Neuronal stem cell (in vitro differentiated cells): ENCODE measurements at regions not wholly inside any gene's neighbourhood (a gene's known extent, or its start where the extent isn't known, plus 50 kb on each side); places are given as distances from the start of the nearest gene placed in this dataset.

Source experiments
- DNase-seq: peaks from one replicate; pipeline ENCODE4 v3.0.0-alpha.2; 2013; ENCODE audit warnings: low spot score
- H2AFZ ChIP-seq: one replicate; pipeline ENCODE4 v1.6.1; 2013; ENCODE audit warnings: mild to moderate bottlenecking, low read length, inconsistent platforms
- H2AK5ac ChIP-seq: 2 replicates; pipeline ENCODE4 v1.6.1; 2013; ENCODE audit warnings: low read depth, mild to moderate bottlenecking, inconsistent platforms, low read length, moderate library complexity, mixed read lengths
- H2BK120ac ChIP-seq: 2 replicates; pipeline ENCODE4 v1.6.1; 2013; ENCODE audit warnings: low read depth, mild to moderate bottlenecking, inconsistent platforms, low read length, moderate library complexity, mixed read lengths
- H2BK12ac ChIP-seq: one replicate; pipeline ENCODE4 v1.6.1; 2013; ENCODE audit warnings: low read length, inconsistent platforms
- H2BK15ac ChIP-seq: 2 replicates; pipeline ENCODE4 v1.6.1; 2013; ENCODE audit warnings: mild to moderate bottlenecking, low read length, inconsistent platforms, mixed read lengths
- H2BK5ac ChIP-seq: one replicate; pipeline ENCODE4 v1.6.1; 2013; ENCODE audit warnings: inconsistent platforms, mild to moderate bottlenecking, low read length, moderate library complexity
- H3K14ac ChIP-seq: one replicate; pipeline ENCODE4 v1.6.1; 2013; ENCODE audit warnings: low read length, inconsistent platforms
- H3K18ac ChIP-seq: 2 replicates; pipeline ENCODE4 v1.6.1; 2013; ENCODE audit warnings: low read length, inconsistent platforms
- H3K23ac ChIP-seq: 2 replicates; pipeline ENCODE4 v1.6.1; 2013; ENCODE audit warnings: low read depth, mild to moderate bottlenecking, mixed read lengths, low read length, inconsistent platforms; ENCODE audit not compliant: poor library complexity
- H3K27ac ChIP-seq: replicated peaks from 3 replicates; pipeline ENCODE4 v1.5.1; 2013; ENCODE audit warnings: low read length, inconsistent platforms
- H3K27me3 ChIP-seq, 3 experiments: 2 replicates each; pipeline ENCODE4 v1.6.1; 2013; ENCODE audit warnings: low read length in 3 of 3, mild to moderate bottlenecking in 2 of 3, inconsistent platforms in 1 of 3, low read depth in 1 of 3, mixed read lengths in 1 of 3, moderate library complexity in 1 of 3; ENCODE audit not compliant: control insufficient read depth in 3 of 3, insufficient read depth in 3 of 3
- H3K36me3 ChIP-seq, 2 donors: replicated peaks in 1 of 2; 2 replicates each; pipeline ENCODE4 v1.6.1; 2013; ENCODE audit warnings: low read length in 2 of 2; ENCODE audit not compliant: control insufficient read depth in 2 of 2, insufficient read depth in 2 of 2
- H3K4ac ChIP-seq: 2 replicates; pipeline ENCODE4 v1.6.1; 2013; ENCODE audit warnings: inconsistent platforms, mild to moderate bottlenecking, low read length, moderate library complexity
- H3K4me1 ChIP-seq, 2 donors: 1 replicate in 1 of 2; 2 replicates in 1 of 2; pipeline ENCODE4 v1.6.1; 2013; ENCODE audit warnings: low read length in 2 of 2, low read depth in 1 of 2; ENCODE audit not compliant: control insufficient read depth in 2 of 2, insufficient read depth in 1 of 2
- H3K4me2 ChIP-seq: one replicate; pipeline ENCODE4 v1.6.1; 2013; ENCODE audit warnings: mild to moderate bottlenecking, low read length, inconsistent platforms; ENCODE audit not compliant: insufficient read depth, poor library complexity, severe bottlenecking
- H3K4me3 ChIP-seq, 2 donors: 2 replicates each; pipeline ENCODE4 v1.5.1; 2013; ENCODE audit warnings: low read length in 2 of 2, mild to moderate bottlenecking in 2 of 2, inconsistent platforms in 1 of 2, moderate library complexity in 1 of 2
- H3K79me1 ChIP-seq: one replicate; pipeline ENCODE4 v1.6.1; 2013; ENCODE audit warnings: low read depth, mild to moderate bottlenecking, inconsistent platforms, low read length, moderate library complexity
- H3K9ac ChIP-seq: one replicate; pipeline ENCODE4 v1.6.1; 2013; ENCODE audit warnings: mild to moderate bottlenecking, low read depth, low read length, inconsistent platforms; ENCODE audit not compliant: poor library complexity
- H3K9me3 ChIP-seq, 2 donors: replicated peaks in 1 of 2; 2 replicates each; pipeline versions ENCODE3 to v1.6.1; 2013; ENCODE audit warnings: low read length in 2 of 2, mild to moderate bottlenecking in 2 of 2, inconsistent platforms in 1 of 2, low read depth in 1 of 2, mixed read lengths in 1 of 2, moderate library complexity in 1 of 2; ENCODE audit not compliant: control insufficient read depth in 2 of 2, insufficient read depth in 1 of 2
- H4K8ac ChIP-seq: one replicate; pipeline ENCODE4 v1.6.1; 2013; ENCODE audit warnings: low read depth, mild to moderate bottlenecking, inconsistent platforms, low read length, moderate library complexity
- H4K91ac ChIP-seq: one replicate; pipeline ENCODE4 v1.6.1; 2013; ENCODE audit warnings: low read length, low read depth, mild to moderate bottlenecking, inconsistent platforms; ENCODE audit not compliant: poor library complexity
- WGBS, 2 donors: extraction: QIAGEN DNeasy Blood & Tissue Kit; methylation state at CpG; one replicate each; pipeline ENCODE4 v1.1.7; 2013; ENCODE audit warnings: missing lambda C conversion rate in 2 of 2, mixed read lengths in 1 of 2; ENCODE audit not compliant: insufficient read length in 2 of 2, insufficient replicate concordance in 1 of 2; ENCODE audit errors: extremely low coverage in 2 of 2; 5-methylcytosine and 5-hydroxymethylcytosine counted together

GRCh38 chr20:19120011-19120410, 92.4 kb upstream of the SLC24A3 start:
- H3K9me3 ChIP-seq = no peaks in the 10 kb centered on the region
- H3K14ac ChIP-seq = peak overlapping the region; percentile 31
- no peak overlapping the region for H3K4me3 ChIP-seq
- no peak overlapping the region for H3K4ac ChIP-seq
- no peak overlapping the region for H3K9ac ChIP-seq
- no peak overlapping the region for H4K8ac ChIP-seq
- H3K27me3 ChIP-seq = no peaks in the 10 kb centered on the region
- no peaks in the 10 kb centered on the region for H3K36me3 ChIP-seq
- H3K4me2 ChIP-seq = no peak overlapping the region
- DNase-seq = no peak
- no peak overlapping the region for H2BK15ac ChIP-seq
- no peak overlapping the region for H2BK5ac ChIP-seq
- peak overlapping the region; percentile 16 for H2BK12ac ChIP-seq
- H2BK120ac ChIP-seq = no peak overlapping the region
- H3K27ac ChIP-seq = no peak overlapping the region
- H3K18ac ChIP-seq = no peak overlapping the region
- no peak overlapping the region for H4K91ac ChIP-seq
- no peaks in the 10 kb centered on the region for H3K79me1 ChIP-seq
- H2AFZ ChIP-seq = no peak overlapping the region
- no peak overlapping the region for H2AK5ac ChIP-seq
- H3K4me1 ChIP-seq = no peaks in the 10 kb centered on the region
- WGBS, 2 donors = no CpG with 5 or more reads among the region's 9 CpGs
- no peak overlapping the region for H3K23ac ChIP-seq

GRCh38 chr20:19120569-19120968, 91.9 kb upstream of the SLC24A3 start:
- WGBS, 2 donors = no CpG with 5 or more reads among the region's 4 CpGs
- Histone ChIP-seq H2BK12ac (no peak overlapping the region), H3K27ac (no peak overlapping the region), H2BK5ac (no peak overlapping the region), H3K18ac (no peak overlapping the region), H3K14ac (no peak overlapping the region), H3K79me1 (no peaks in the 10 kb centered on the region), H3K27me3 (no peaks in the 10 kb centered on the region), H3K23ac (no peak overlapping the region), H2BK15ac (no peak overlapping the region), H2BK120ac (no peak overlapping the region), H3K4ac (no peak overlapping the region), H3K4me1 (no peaks in the 10 kb centered on the region), H4K91ac (no peak overlapping the region), H3K4me2 (no peak overlapping the region), H3K4me3 (no peak overlapping the region), H2AK5ac (no peak overlapping the region), H4K8ac (no peak overlapping the region), H2AFZ (no peak overlapping the region), H3K9ac (no peak overlapping the region), H3K9me3 (no peaks in the 10 kb centered on the region), H3K36me3 (no peaks in the 10 kb centered on the region)
- DNase-seq = no peak

GRCh38 chr20:19121463-19121862, 91.0 kb upstream of the SLC24A3 start:
- no peak overlapping the region for H3K27ac ChIP-seq
- no CpG with 5 or more reads among the region's 3 CpGs for WGBS, 2 donors
- no peak overlapping the region for H3K23ac ChIP-seq
- H3K79me1 ChIP-seq = no peaks in the 10 kb centered on the region
- no peak overlapping the region for H3K4ac ChIP-seq
- H2AFZ ChIP-seq = no peak overlapping the region
- no peak overlapping the region for H3K14ac ChIP-seq
- H2BK5ac ChIP-seq = no peak overlapping the region
- DNase-seq = no peak
- H2BK120ac ChIP-seq = no peak overlapping the region
- no peak overlapping the region for H3K4me3 ChIP-seq
- no peak overlapping the region for H3K4me2 ChIP-seq
- no peak overlapping the region for H2BK15ac ChIP-seq
- H4K91ac ChIP-seq = no peak overlapping the region
- H3K4me1 ChIP-seq = no peaks in the 10 kb centered on the region
- H3K36me3 ChIP-seq = no peaks in the 10 kb centered on the region
- H3K9me3 ChIP-seq = no peaks in the 10 kb centered on the region
- H4K8ac ChIP-seq = no peak overlapping the region
- no peak overlapping the region for H2BK12ac ChIP-seq
- H3K9ac ChIP-seq = no peak overlapping the region
- H3K27me3 ChIP-seq = no peaks in the 10 kb centered on the region
- no peak overlapping the region for H2AK5ac ChIP-seq
- no peak overlapping the region for H3K18ac ChIP-seq

GRCh38 chr20:19121916-19122315, 90.5 kb upstream of the SLC24A3 start:
- Histone ChIP-seq H3K27me3 (no peaks in the 10 kb centered on the region), H3K14ac (no peak overlapping the region), H3K79me1 (no peaks in the 10 kb centered on the region), H3K27ac (no peak overlapping the region), H3K9ac (no peak overlapping the region), H3K4me3 (no peak overlapping the region), H3K9me3 (no peaks in the 10 kb centered on the region), H2BK15ac (no peak overlapping the region), H2AFZ (no peak overlapping the region), H4K8ac (no peak overlapping the region), H4K91ac (no peak overlapping the region), H3K4me2 (no peak overlapping the region), H2BK120ac (no peak overlapping the region), H3K4me1 (no peaks in the 10 kb centered on the region), H3K23ac (no peak overlapping the region), H3K4ac (no peak overlapping the region), H2BK12ac (no peak overlapping the region), H2BK5ac (no peak overlapping the region), H3K18ac (no peak overlapping the region), H3K36me3 (no peaks in the 10 kb centered on the region), H2AK5ac (no peak overlapping the region)
- no peak for DNase-seq
